Right lobe of liver (tissue), 4 donors: ENCODE measurements at regions not wholly inside any gene's neighbourhood (a gene's known extent, or its start where the extent isn't known, plus 50 kb on each side); places are given as distances from the start of the nearest gene placed in this dataset.

ENCODE experiments used
- POLR2A ChIP-seq: fragments of 450-650 bp; IDR thresholded peaks from one replicate; pipeline ENCODE4 v1.6.1; 2017; ENCODE audit warnings: antibody characterized with exemption, mild to moderate bottlenecking
- TF ChIP-seq, protein P1 (sequence below), 4 donors: fragments of 200-600 bp in 3 of 4; fragments of 450-650 bp in 1 of 4; IDR thresholded peaks; one replicate each; pipeline versions ENCODE4 v1.5.1 to v1.8.0; 2016 to 2022; ENCODE audit warnings: antibody characterized with exemption in 4 of 4, mild to moderate bottlenecking in 2 of 4
- donor health status: DM: no; HTN: no; CAD: no.
- donor health status: DM: no; HTN: no; CAD: no.
- donor health status: DM: no; HTN: yes; CAD: no.

DNA sequence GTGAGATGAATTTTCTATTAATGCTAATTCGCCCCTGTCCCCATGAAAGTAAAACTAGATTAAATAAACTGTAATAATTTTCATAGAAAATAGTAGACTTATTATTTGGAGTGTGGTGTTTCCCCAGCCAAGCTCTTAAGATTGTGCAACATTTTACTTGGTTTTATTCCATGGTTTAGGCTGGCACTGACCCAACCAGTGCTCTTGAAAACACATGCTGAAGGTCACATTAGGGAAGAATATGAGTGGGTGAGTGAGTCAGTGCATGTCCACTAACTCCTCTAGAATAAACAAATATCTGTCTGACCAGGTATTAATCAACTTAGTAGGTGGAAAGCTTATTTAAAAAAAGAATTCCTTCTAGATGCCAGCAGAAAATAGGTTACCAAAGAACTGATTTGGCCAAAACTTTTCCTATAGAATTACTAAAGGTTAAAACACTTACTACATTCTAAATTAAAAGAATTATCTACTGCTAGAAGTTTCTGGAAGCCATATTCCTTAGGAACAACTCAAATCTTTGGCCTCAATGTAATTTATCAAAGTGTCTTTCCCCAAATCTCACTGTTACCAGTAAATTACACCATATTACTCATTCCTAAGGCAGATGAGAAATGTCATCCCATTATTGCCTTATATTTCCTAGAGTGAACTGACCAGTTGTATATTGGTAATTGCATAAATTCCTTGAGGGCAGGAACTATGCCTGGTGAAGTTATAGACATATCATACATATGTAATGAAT, 89.7 kb upstream of the RGS1 start:
- TF ChIP-seq, protein P1, sequence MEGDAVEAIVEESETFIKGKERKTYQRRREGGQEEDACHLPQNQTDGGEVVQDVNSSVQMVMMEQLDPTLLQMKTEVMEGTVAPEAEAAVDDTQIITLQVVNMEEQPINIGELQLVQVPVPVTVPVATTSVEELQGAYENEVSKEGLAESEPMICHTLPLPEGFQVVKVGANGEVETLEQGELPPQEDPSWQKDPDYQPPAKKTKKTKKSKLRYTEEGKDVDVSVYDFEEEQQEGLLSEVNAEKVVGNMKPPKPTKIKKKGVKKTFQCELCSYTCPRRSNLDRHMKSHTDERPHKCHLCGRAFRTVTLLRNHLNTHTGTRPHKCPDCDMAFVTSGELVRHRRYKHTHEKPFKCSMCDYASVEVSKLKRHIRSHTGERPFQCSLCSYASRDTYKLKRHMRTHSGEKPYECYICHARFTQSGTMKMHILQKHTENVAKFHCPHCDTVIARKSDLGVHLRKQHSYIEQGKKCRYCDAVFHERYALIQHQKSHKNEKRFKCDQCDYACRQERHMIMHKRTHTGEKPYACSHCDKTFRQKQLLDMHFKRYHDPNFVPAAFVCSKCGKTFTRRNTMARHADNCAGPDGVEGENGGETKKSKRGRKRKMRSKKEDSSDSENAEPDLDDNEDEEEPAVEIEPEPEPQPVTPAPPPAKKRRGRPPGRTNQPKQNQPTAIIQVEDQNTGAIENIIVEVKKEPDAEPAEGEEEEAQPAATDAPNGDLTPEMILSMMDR (IDR thresholded peaks at IDR 0.05): no peak
- TF ChIP-seq POLR2A: no peak
